ENCODE measurements at regions not wholly inside any gene's neighbourhood (a gene's known extent, or its start where the extent isn't known, plus 50 kb on each side); places are given as distances from the start of the nearest gene placed in this dataset.

DNA sequence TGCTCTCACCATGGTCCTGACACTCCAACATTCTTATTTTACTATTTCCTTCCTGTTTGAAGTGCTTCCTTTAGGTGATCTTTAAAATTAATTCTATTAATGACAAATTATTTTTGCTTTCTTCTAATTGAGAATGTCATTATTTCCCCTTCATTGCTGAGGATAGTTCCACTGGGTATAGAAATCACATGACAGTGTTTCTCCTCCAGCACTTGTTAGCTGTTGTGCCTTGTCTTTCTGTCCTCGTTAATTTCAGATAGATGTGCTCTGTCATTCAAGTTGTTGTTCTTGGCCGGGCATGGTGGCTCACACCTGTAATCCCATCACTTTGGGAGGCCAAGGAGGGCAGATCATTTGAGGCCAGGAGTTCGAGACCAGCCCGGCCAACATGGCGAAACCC lies 321.0 kb upstream of the RAB6C start:
- DNase-seq (ENCODE audit: low read depth in 4 of 4, low spot score in 3 of 4): no peak

DNA sequence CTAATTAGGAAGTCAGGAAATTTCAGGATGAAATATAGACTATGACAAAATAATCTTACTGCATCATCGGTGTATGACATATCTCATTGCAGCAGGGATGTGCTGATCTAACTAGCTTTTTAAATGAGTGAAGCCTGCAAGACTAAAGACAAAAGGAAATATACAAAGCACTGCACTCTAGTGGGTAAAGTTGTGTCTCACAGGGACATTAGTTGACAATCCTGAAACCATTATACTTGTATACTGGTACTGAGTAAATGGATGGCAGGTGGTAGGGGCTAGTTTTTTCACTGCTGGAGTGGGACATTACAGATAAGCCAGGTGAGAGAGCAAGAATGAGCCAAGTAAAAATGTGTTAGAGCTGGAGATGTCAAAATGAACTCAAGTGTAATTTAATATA lies 317.5 kb upstream of the RAB6C start:
- no peak for DNase-seq (ENCODE audit: low read depth in 4 of 4, low spot score in 3 of 4)

DNA sequence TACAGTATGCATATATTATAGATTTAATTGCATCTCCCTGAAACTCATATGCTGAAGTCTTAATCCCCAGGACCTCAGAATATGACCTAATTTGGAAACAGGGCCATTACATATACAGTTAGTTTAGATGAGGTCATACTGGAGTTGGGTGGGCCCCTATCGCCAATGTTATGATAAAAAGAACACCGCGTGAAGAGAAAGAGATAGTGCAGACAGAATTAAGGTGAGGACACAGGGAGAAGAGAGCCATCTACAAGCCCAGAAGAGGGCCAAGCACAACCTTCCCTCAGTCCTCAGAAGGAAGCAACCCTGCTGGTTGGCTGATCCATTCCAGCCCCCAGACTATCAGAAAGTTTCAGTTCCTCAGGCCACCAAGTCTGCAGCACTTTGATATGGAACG lies 311.9 kb upstream of the RAB6C start:
- DNase-seq (ENCODE audit: low read depth in 4 of 4, low spot score in 3 of 4): no peak

DNA sequence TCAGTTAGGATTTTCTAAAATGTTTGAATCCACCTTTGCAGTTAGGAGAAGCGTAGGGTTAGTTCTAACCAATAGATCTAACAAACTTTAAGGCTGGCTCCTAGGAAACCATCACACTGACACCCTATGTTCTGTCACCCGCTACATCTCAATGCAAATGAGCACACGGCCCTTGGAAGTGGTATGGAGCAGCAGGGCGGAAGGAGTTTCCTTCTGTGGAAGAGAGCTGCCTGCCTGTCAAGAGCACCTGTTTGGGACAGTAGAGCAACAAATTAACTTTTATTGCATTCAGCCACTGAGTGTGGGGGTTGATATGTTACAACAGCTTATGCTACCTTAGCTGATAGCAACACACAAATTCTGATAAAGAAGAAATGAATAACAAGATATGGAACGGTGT lies 306.9 kb upstream of the RAB6C start:
- DNase-seq (ENCODE audit: low read depth in 4 of 4, low spot score in 3 of 4): no peak

DNA sequence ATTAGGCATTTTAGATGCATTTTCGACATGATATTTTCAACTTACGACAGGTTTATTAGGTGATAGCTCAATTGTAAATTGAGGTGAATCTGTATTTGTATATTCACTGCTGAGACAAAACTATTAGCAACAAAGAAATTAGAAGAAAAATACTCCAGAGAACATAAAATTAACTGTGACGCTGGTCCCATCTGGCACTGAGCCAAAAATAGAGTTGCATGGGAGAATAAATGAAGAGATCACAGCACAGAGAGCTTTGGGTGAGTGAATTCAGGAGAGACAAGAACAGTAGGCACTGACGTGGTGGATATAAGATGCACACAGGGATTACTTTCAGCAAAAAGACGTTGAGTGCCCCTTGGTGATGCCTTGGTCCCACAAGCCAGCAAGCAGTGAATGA lies 306.2 kb upstream of the RAB6C start:
- no peak for DNase-seq (ENCODE audit: low read depth in 4 of 4, low spot score in 3 of 4)

DNA sequence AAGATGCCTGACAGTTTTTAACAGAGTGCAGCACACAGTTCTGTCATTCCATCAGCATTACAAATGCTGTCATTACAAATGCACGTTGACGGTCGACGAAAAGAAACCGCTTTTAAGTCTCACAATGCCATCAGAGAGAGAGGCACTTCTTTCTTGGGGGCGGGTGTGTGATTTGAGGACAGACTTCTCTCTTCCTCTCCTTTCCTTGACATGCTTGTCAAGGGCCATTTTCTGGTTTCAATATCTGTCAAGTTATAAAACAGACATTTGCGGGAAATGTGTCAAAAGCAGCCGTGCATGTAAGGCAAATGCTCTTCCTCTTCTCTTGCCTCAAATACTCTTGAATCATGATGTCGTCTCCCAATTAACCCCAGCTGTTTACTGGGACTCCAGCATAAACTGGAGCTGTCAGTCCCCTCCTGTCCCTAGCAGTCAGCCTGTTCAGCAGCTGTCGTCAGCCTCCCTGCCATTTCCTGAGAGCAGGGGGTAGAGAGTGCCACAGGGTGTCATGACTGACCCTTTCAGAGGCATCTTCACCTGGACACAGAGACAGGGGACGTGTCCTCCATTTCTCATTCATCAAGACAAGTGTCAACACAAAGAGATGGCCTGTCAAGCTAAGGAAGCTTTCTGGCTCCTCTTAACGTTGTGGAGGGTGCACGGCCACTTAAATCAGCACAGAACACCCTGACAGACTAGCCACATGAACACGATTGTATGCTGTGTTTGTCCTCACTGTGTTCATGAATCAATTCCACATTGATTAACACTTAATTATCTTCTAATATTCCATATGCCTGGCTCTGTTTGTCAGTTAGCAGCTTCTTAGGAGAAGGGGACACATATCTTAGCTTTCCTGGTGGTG lies 305.4 kb upstream of the RAB6C start:
- DNase-seq (ENCODE audit: low read depth in 4 of 4, low spot score in 3 of 4): no peak

DNA sequence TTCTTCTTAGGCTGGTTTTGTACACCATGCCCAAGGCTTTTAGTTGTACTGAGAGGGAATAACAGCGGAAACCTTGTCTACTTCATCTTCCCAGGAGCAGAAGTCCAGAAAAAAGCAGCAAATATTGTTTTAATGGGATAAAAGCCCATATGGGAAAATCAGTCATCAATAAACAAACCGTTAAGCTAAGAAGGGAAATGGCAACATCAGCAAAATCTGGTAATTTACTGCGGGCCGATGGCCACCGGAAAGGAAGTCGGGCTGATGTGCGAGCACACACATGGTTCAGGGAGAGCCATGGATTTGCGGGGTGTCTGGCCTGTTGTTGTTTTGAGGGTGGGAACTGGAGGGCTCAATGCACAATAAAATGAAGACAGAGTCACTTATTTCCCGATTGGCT lies 300.7 kb upstream of the RAB6C start:
- DNase-seq (ENCODE audit: low read depth in 4 of 4, low spot score in 3 of 4): no peak

DNA sequence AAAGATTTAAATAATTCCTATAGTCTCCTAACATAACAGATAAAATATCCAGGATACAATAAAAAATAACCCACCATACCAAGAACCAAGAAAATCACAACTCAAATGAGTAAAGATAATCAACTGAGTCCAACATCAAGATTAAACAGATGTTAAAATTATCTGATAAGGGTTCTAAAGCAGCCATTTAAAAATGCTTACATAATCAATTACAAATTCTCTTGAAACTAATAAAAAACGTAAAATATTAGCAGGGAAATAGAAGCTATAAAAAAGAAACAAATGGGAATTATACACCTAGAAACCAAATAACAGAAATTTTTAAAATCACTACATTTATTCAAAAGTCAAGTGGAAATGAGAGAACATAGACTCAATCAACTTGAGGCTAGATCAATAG lies 297.7 kb upstream of the RAB6C start:
- DNase-seq (ENCODE audit: low read depth in 4 of 4, low spot score in 3 of 4): no peak

DNA sequence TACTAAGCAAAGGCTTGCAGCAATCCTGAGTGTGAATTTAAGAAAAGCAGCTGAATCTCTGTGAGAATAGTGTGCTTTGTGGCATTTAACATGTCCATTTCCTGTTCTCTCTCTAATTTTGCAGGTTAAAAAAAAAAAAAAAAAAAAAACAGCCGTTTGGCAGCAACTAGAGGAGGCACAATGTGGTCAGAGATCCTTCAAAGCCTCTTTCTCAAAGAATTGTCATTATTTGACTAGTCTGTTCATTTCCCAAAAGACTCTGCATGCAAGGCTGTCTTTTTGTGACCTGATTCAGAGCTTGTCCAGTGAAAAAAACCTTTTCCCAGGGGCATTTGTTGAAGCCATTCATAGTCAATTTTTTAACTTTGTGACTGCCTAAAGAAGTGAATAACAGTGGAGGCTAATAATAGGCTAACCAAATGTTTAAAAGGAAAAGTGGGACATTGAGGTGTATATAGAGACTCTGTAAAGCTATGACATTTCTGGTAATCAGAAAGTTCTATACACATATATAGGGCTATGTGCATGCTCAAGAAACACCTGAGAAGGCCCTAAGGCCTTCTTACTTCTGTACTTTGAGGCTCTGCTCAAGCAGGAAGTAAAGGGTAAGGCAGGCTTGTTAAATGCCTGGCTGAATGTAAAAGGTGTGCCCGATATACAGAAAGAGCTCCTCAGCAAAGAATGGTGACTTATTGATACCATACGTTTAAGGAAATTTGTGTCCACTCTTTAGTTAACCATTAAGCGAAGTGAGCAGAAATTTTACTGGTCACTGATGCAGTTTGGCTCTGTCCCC lies 289.6 kb upstream of the RAB6C start:
- DNase-seq (ENCODE audit: low read depth in 4 of 4, low spot score in 3 of 4): no peak

DNA sequence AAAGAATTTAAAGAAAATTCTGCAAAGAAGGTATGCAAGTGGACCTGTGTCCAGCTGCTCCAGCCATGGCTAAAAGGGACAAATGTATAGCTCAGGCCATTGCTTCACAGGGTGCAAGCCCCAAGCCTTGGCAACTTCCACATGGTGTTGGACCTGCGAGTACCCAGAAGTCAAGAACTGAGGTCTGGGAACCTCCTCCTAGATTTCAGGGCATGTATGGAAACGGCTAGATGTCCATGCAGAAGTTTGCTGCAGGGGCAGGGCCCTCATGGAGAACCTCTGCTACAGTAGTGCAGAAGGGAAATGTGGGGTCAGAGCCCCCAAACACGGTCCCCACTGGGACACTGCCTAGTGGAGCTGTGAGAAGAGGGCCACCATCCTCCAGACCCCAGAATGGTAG lies 284.0 kb upstream of the RAB6C start:
- DNase-seq (ENCODE audit: low read depth in 4 of 4, low spot score in 3 of 4): no peak

DNA sequence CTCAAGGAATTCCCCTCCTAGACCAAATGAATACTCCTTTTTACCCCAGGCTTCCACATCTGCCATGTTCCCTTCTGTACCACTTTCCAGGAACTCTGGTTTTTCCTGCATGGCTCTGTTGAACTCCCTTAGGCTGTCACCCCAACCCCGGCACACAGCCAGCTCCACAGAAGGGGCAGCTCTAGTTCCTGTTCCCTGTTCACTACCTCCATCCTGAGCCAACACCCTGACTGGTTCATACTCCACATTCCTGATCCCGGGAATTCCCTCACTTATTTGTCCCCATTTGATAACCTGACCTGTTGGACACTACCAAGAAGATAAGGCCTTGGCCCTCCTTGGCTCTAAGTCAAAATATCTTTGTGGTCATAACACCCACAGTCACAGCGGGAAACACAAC lies 280.9 kb upstream of the RAB6C start:
- DNase-seq (ENCODE audit: low read depth in 4 of 4, low spot score in 3 of 4): no peak

DNA sequence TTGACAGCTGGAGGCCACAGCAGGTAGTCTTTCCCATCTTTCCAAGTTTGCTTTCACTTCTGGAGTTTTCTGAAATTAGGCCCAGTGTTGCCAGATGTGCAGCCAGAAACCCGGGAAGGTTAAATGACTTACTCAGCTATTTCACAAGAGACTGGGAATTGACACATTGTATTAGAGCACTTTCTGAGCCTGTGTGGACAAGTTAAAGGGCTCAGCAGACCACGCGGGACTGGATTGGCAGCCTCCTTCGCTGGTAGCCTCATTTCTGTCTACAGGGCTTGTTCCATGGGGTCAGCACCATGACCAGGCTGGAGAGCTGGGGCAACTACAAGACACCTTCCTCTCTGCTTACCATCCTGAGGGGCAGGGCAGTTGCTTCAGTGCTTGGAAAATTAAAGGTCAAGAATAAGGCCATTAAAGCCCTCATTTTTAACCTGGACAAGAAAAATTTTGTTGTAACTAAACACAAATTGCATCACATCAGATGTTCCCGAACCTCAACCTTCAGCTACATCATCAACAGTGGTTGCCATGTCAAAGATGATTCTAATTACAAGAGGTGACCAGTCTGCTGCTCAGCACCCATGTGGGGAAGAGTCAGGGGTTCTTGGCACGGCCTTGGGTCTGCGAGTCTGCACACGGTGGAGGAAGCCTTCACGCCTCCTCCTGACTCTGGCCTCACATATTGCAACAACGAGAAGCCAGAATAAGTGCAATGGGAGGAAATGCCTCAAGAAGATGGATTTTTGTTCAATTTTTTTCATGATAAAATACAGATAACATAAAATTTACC lies 279.5 kb upstream of the RAB6C start:
- DNase-seq (ENCODE audit: low read depth in 4 of 4, low spot score in 3 of 4): no peak

DNA sequence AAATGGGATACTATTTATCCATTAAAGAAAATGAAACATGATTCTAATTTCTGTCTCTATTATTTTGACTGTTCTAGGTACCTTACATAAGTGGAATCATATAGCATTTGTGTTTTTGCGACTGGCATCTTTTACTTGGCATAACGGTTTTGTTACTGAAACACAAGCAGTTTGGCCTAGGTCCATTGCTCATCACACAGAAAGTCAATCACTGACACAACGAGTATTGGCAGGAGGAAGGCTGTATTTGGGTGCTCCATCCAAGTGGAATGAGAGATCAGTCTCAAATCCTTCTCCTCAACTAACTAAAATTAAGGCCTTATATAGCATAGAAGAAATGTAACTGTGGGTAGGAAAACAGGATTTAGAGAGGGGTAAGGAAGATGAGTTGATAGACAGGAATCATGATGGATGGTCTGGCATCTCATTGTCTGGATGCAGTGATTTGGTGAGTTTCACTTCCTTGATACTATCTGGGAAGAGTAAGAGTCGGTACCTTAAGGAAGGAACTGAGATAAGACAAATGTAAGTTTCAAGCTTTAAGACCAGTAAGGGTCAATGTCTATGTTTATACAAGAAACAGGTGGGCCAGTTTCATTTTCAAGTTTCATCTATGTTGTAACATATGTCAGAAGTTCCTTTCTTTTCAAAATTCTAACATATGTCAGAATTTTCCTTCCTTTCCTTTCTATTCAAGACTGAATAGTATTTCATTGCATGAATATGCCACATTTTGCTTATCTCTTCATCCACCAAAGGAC lies 276.9 kb upstream of the RAB6C start:
- no peak for DNase-seq (ENCODE audit: low read depth in 4 of 4, low spot score in 3 of 4)

DNA sequence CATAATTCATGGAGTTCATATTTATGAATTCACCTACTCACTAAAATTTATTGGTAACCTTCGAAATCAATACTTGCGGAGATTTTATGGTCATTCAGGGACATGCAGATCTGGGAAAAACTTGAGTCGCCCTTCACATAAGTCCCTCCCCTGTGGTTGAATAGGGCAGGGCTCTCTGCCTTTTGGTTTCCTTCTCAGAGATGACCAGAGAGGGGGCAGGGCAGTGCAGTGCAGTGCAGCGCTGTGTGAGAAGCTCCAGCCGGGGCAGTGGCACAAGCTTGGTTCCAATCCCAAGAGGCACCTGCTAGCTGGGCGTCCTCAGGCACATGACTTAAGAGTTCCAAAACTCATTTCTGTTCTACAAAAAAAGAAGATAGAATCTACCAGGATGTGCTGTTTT lies 274.4 kb upstream of the RAB6C start:
- no peak for DNase-seq (ENCODE audit: low read depth in 4 of 4, low spot score in 3 of 4)

DNA sequence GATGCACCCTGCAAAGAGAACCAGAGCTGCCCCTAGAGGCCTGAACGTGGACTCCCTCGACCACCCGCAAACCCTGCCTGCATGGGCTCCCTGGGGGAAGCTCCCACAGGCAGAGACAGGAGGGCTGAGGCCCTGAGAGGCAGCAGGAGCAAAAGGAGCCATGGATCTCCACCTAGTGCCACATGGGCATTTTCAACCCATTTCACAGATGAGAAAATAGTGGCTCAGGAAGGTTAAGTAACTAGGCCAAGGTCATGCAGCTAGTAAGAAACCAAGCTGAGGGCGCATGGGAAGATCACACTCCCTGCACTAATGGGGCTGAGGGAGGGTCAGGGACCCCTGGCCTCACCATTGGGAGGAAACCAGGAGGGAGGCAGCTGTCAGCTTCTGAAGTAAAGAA lies 271.7 kb upstream of the RAB6C start:
- no peak for DNase-seq (ENCODE audit: low read depth in 4 of 4, low spot score in 3 of 4)

DNA sequence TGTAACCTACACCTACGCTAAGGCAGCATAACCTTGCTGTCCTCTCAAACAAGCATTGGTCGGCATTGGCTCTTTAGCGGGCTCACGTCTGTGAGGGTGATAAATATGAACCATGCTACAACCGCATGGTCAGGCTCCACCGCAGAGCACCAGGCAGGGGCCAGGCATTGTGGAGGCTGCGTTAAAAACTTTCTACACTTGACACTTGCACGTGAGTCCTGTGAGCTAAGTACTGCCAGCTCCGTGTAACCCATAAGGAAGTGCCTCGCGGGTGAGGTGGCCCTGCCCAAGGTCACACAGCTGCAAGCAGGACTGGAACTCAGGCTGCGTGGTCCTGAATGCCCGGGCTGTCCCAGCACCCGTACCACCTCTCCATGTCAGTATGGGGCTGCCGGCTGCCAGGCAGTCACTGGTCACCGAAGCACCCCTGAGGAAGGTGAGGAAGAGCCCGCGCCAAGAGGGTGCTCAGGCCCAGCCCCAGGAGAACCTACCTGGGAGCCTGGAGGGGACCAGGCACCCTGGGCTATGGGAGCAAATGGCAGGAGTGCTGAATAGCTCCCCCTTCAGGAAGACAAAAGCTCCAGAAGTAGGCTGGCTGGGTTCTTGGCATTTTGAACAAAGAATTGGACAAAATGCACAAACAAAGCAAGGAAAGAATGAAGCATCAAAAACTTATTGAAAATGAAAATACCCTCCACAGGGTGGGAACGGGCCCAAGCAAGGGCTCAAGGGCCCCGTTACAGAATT lies 271.1 kb upstream of the RAB6C start:
- no peak for DNase-seq (ENCODE audit: low read depth in 4 of 4, low spot score in 3 of 4)

DNA sequence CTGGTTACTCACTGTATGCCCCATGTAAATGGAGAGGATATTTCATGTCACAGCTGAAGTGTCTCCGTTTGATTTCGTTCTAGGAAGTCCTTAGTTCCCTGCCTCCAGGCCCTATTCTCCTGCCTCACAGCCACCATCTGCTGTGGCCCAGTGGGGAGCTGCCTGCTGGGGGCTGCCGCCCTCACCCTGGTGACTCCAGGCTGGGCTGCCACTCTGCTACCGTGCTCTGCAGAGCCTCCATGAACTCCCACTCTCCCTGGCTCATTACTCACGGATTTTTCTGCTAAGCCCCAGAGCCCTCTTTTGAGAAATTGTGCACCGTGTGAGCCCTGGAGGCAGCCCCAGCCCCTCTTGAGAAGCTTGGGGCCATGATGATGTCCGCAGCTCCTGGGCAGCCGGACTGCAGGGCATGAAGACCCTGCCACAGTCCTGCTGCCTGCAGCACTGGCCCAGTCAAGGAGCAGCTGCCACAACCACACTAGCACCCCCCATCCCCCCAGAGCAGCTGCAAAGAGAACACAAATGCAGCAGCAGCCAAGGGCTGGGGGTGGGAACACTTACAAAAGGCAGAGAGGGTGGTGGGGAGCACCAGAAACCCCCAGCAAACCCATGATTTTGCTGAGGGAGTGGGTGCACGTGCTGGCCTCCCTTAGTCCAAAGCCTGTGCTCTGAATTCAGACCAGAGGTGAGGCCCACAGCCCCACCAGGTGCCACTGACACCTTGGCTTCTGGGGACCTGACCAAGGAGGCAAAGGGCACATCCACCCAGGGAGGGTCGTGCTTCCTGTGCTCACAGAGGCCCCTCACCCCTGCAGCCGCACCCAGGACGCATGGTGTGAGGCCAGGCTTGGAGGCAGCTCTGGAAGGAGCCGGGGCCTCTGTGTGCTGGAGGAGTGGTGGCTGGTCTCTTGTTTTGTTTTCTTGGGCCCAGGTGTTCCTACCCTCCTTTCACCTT lies 270.2 kb upstream of the RAB6C start:
- DNase-seq (ENCODE audit: low read depth in 4 of 4, low spot score in 3 of 4): no peak

DNA sequence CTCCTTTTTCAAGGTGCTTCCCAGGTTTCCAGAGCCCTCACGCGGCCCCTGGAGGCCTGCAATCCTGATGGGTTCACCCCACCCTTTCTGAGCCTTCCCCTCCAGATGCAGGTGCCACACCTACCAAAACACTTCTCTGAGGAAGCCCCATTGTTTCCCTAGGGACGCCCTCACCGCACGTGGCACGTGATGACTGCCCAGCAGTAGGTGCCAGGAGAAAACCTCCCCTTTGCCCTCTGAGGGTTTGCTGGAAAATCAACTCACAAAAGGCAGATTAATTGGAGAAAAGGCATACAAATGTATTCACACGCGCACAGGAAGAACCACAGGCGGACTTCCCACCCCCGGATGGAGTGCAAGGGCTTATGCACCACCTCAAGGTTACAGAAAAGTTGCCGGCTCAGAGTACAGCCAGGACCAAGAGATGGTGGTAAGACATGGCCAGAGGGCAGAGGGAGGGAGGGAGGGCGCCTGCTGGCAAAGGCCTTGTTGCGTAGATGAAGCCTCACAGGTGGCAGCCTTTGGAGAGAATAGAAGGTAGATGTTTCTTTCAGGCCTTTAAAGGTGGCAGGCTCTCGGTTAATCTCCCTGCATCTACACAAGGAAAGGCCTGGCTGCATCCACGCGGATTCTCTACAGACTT lies 269.4 kb upstream of the RAB6C start:
- no peak for DNase-seq (ENCODE audit: low read depth in 4 of 4, low spot score in 3 of 4)
